ENCODE measurements at regions not wholly inside any gene's neighbourhood (a gene's known extent, or its start where the extent isn't known, plus 50 kb on each side); places are given as distances from the start of the nearest gene placed in this dataset.
"Not testable (repeated sequence)": the region's sequence is repeated elsewhere in the genome, so short reads cannot be mapped to it uniquely, and the experiment has no call there.

DNA sequence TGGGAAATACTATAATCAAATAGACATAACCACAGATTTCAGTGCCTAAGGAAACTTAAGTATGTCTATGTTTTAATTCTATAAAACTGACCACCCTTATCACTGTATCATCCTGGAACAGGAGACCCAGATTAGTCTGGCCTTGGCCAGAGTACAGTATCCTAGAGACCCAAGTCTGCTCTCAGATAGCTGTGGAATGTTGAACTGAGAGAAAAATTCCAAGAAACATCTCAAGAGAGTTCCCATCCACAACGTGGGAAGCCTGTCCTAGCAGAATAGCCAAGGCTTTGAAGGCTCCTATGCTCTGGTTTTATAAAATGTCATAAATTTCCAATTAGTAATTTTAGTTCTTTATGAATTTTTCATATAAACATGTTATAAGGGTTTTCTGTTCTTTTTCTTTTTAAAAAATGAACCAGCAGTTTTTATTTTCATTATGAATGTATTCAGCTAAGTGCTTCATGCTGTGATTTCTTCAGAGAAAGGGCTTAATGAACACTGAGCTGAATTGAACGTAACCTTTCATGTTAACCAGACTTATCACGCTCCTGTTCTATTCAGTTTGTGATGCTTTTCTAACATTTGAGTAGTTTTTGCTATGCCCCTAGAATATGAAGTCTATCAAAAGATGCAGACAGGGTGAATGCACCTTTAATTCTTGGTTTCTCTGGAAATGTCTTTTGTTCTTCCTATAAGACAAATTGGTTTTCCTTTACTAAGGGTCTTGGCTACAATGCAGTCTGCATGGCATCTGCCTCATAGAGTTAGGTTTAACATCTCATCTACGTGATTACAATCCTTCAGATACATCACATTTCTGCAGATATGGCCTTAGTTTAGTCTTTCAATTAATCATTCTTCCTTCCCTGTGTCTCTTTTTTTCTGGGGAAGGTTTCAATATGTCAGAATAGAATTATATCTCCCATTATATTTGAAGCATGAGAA, 230.8 kb downstream of the CYLC2 start:
- no peak for DNase-seq (ENCODE audit: low spot score)
- in situ Hi-C loops (cut with HindIII; ENCODE audit: low sequenced_read_pairs) = no loop called here

DNA sequence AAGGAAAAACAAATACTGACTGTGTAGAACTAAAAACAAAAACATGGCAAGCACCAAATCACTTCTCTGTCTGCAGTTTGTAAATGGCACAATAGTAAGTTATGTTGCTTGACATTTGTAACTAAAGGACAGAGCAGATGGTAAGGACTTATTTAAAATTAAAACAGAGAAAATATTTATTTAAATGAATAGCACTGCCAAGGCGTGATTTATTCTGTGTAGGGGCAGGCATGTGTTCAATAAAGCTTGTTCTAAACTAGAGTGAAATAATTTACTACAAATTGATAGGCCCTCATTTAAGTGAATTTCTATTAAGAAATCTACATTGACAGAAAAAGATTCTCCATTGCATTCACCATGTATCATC, 231.5 kb downstream of the CYLC2 start:
- in situ Hi-C loops (cut with HindIII; ENCODE audit: low sequenced_read_pairs) = no loop called here

DNA sequence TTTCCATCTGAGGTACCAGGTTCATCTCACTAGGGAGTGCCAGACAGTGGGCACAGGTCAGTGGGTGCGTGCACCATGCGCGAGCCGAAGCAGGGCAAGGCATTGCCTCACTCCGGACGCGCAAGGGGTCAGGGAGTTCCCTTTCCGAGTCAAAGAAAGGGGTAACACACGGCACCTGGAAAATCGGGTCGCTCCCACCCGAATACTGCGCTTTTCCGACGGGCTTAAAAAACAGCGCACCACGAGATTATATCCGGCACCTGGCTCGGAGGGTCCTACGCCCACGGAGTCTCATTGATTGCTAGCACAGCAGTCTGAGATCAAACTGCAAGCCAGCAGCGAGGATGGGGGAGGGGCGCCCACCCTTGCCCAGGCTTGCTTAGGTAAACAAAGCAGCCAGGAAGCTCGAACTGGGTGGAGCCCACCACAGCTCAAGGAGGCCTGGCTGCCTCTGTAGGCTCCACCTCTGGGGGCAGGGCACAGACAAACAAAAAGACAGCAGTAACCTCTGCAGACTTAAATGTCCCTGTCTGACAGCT, 242.5 kb downstream of the CYLC2 start:
- DNase-seq (ENCODE audit: low spot score); in situ Hi-C loops (cut with HindIII; ENCODE audit: low sequenced_read_pairs): not testable (repeated sequence)

More for the DNA sequence above, 231.5 kb downstream of the CYLC2 start:
- no peak for DNase-seq (ENCODE audit: low spot score)

DNA sequence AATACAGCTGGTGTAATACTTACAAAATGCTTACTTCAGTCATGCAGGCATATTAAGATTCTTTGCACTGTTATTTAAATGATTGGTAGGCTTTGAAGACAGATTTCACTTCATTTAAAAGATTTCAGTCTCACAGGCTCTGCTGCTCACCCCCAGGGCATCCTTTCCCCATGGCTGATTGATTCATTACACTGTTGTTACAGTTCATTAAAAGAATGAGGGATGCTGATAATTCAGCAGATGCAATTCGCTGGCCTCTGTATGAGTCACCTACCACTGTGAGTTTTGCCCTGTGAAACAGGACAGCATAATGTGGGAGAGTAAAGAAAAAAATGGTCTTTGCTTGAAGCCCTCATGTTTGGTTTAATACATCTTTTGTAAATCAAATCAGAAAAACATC, 246.9 kb downstream of the CYLC2 start:
- no peak for DNase-seq (ENCODE audit: low spot score)
- in situ Hi-C loops (cut with HindIII; ENCODE audit: low sequenced_read_pairs) = no loop called here

DNA sequence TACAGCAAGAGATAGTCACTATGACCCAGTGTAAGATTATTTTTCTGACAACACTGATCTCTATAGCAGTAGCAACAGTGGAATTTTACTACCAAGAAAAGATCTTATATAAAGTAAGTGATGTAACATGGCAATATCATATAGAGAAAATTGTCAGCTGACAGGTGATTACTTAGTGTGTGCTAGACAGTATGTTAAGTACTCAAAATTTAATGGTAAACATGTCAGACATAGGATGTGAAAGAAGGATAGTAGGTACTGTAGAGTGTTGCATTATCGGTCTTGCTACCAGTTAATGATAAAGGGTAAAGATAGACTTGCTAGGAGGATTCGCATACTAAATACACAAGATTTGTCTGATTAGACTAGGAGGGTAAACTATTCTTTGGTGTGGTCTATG, 247.4 kb downstream of the CYLC2 start:
- in situ Hi-C loops (cut with HindIII; ENCODE audit: low sequenced_read_pairs) = no loop called here
- no peak for DNase-seq (ENCODE audit: low spot score)

DNA sequence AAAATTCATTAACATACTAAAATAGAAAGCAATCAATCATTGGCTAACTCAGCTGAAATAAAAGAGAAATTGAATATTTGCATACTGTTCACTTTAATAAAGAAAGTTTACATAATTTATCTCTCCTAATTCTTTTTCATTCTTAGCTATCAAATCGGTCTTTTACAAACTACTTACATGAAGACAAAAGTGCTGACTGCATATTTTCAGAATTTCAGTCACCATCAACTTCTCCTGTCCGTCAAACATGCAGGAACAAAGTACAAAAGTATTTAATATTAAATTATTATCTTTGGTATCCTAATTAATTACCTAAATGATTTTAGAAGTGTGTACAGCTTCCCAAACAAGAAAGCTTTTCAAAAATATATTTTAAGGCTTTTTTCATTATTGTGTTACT, 248.4 kb downstream of the CYLC2 start:
- DNase-seq (ENCODE audit: low spot score) = no peak
- in situ Hi-C loops (cut with HindIII; ENCODE audit: low sequenced_read_pairs) = no loop called here

DNA sequence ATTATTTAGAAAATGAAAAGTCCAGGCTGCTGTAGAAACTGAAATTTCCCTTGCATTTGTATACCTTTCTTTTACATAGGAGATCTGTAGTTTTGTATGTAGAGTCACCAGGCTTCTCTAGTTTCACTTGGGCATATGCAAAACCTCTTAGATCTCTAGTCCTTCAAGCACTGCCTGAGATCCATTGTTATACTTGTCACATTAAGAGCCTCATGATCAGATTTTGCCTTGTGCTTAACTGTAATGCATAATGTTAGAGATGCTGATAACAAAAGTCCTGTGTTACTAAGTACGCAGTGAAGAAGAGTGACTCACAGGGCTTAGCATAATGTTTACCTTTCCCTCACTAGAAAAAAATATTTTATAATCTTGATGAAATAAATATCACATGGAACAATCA, 250.2 kb downstream of the CYLC2 start:
- in situ Hi-C loops (cut with HindIII; ENCODE audit: low sequenced_read_pairs) = no loop called here
- DNase-seq (ENCODE audit: low spot score) = no peak

DNA sequence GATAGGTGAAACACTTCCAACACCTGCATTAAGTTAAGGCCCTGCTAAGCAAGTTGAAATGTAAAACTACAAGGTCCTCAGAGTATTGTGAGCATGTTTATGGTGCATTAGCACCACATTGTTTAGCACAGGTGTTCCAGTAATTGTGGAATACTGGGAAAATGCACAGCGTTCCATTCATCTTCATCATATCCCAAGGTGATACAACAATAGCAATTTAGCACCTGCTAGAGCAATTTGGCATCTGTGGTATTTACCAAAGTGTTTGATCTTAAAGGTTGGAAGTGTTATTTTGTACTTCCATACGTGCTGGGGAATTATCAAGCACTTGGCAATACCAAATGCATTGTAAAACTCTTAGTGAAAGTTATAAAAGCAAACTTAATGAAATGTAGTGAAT, 266.8 kb downstream of the CYLC2 start:
- in situ Hi-C loops (cut with HindIII; ENCODE audit: low sequenced_read_pairs) = no loop called here
- DNase-seq (ENCODE audit: low spot score) = no peak

DNA sequence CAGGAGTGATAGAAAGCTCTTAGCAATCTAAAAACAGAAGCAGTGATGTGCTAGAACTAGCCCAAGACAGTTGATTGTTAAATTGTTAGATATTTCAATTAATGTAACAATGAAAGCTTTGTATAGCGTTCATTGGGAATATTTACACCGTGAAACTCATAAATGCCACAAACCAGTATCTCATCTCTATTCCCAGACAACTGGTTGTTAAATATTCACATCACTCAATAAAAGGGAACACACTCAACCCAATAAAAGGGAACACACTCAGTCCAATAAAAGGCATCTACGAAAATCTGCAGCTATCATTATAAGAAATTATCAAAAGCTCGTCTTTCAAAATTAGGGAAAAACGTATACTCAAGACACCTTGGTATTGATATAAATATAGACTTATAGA, 270.9 kb downstream of the CYLC2 start:
- DNase-seq (ENCODE audit: low spot score) = no peak
- in situ Hi-C loops (cut with HindIII; ENCODE audit: low sequenced_read_pairs) = no loop called here

DNA sequence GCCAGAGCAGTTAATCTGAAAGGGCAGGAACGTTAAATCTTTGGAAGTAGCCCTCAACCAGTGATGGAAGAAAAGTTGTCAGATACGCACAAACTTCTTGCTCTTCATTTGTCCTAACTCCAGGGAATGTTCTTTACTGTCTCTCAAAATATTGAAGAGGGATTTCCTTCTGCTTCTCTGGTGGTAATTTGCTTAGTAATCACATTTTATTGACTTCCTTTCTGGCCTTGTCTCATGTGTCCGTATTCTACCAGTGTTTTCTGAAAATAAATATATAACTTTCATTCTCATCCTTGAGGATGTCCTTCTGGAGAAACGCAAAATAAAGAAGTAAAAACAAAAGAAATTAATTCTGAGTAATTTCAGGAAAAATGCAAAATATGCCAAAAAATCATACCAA, 282.1 kb downstream of the CYLC2 start:
- in situ Hi-C loops (cut with HindIII; ENCODE audit: low sequenced_read_pairs) = no loop called here
- DNase-seq (ENCODE audit: low spot score) = no peak

DNA sequence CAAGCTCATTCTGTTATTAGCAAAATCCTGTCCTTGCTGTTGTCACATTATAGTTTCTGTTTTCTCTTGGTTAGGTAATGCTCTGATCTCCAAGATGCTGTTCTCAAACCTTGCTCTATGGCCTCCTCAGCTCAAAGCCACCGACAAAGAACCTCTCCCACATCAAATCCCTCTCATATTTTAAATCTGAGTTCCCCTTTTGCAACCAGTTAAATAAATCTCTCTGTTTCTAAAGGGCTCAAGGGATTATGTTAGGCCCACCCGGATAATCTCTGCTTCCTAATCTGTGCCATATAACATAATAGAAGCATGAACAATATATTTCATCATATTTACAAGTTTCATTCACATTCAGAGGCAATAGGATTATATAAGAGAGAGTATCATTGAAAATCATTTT, 286.0 kb downstream of the CYLC2 start:
- in situ Hi-C loops (cut with HindIII; ENCODE audit: low sequenced_read_pairs) = no loop called here
- DNase-seq (ENCODE audit: low spot score) = no peak

DNA sequence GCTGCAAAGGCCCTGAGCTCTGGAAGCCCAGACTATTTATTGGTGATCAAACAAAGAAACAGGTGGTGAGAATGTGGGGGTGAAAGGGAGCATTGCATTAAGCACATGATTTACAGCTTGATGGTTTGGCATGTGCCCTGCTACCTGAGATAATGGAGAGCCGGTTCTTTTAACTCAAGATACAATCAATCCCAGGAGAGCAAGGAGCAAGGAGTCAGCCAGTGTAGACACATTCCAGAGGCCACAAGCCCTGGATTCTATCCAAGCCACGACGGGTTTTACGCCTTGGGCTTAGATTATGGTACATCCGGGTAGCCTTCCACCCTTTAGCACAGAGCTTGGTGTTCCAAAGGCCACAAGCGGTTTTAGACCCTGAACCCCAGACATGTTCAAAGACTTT, 292.2 kb downstream of the CYLC2 start:
- in situ Hi-C loops (cut with HindIII; ENCODE audit: low sequenced_read_pairs) = no loop called here
- DNase-seq (ENCODE audit: low spot score) = no peak

DNA sequence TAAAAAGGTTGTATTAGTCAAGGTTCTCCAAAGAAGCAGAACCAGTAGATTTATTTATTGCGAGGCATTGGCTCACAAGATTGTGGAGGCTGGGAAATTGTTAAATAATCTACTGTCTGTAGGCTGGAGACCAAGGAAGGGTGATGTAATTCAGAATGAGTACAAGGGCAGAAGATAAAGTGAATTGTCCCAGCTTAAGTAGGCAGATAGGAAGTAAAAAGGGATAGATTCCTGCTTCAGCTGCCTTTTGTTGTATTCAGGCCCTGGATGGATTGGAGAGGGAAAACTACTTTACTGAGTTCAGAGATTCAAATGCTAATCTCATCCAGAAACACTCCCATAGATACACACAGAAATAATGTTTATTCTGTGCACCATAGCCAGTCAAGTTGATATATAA, 301.1 kb downstream of the CYLC2 start:
- in situ Hi-C loops (cut with HindIII; ENCODE audit: low sequenced_read_pairs) = no loop called here
- DNase-seq (ENCODE audit: low spot score) = no peak

DNA sequence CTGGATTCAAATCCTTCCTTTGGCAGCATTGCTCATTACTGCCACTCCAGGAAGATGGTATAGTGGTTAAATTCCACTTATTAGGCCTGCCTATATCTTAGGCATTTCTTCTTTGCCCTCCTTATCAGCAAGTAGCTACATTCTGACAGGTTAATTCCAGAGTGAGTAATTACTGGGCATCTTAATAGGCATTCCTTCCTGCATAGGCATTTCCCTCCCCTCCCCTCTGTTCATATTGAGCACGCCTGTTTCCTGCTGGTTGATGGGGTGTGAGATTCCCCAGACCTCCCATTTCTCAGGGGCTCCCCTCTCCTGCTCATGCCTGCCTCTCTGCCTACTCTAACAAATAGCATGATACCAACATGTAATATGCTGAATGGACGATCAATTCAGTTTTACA, 305.9 kb downstream of the CYLC2 start:
- DNase-seq (ENCODE audit: low spot score) = no peak
- in situ Hi-C loops (cut with HindIII; ENCODE audit: low sequenced_read_pairs) = no loop called here

DNA sequence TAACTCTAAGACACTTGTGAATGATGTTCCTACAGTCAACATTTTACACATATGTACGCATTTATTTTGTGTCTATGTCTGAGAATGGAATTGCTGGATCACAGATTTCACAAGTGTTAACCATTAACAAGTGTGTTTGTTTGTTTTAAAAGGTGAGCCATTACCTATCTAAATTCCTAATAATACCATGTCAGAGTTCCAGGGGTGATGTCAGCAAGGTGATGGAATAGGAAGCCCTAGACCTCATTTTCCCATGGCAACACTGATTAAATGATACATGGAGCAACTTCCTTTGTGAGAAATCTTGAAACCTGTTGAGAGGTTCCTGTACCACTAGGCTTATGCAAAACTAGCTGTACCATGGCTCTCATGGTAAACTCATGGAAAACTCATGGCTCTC, 309.7 kb downstream of the CYLC2 start:
- in situ Hi-C loops (cut with HindIII; ENCODE audit: low sequenced_read_pairs) = no loop called here
- no peak for DNase-seq (ENCODE audit: low spot score)

DNA sequence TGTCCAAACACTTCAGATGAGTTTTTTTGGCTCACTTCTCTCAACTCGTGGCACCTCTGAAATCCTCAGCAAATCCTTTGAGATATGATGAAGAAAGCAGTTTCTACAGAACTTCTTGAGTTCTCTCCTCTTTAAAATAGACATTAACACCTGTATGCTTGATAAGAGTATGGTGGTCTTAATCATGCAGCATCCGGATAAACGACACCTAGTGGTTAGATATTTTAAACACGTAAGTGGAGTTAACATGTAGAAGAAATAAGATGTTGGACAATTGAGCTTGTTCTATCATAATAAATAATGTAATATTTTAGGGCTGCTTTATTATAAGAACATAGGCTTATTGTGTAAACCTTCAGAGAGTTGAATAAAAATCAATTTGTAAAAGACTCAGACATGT, 324.8 kb downstream of the CYLC2 start:
- DNase-seq (ENCODE audit: low spot score) = no peak
- in situ Hi-C loops (cut with HindIII; ENCODE audit: low sequenced_read_pairs) = no loop called here

DNA sequence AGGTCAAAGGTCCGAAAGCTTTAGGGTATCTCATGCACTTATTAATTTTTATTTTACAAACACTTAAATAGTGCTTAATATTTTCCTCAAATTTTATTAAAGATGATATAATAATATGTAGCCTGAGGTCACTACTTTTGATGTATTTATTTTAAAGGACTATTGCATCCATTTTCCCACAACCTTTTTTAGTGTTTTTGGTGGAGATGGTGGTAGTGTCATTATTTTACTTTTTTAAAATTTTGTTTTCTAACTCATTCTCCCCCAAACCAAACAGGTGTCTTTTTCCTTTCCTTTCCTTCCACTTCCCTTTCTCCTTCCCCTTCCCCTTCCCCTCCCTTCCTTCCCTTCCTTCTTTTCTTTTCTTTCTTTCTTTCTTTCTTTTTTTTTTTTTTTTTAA, 328.6 kb downstream of the CYLC2 start:
- in situ Hi-C loops (cut with HindIII; ENCODE audit: low sequenced_read_pairs) = no loop called here
- DNase-seq (ENCODE audit: low spot score) = no peak

DNA sequence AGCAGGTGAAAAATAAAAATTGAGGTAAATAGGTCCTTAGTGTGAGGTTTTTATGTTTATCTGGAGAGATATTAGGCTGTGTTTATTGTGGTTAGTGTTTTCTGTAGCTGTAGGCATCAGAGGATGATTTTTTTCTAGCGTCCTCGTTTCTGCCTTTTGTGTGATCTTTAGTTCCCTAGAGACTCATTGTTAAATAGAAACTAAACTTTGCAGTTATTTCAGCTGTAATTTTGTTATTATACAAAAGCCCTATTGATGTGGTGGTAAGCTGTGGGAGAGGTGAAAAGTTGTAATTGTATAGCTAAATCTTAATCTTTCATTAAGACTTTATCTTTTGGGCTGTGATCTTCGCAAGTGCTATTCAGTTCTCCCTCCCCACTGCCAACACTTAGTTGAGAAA, 340.3 kb downstream of the CYLC2 start:
- DNase-seq (ENCODE audit: low spot score) = no peak

DNA sequence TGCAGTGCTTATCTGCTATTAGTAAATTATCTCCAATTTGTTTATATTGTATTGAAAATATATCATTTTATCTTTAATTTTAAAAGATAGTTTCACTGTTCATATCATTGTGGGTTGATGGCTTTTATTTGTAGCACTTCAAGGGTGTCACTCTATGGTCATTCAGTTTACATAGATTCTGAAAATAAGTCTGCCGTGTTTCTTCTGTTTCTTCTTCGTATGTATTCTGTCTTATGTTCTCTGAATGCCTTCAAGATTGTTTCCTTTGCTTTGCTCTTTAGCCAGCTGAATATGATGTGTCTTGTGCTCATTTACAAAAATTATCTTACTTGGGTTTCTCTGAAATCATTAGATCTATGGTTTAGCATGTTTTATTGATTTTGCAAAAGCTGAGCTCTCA, 359.9 kb downstream of the CYLC2 start:
- in situ Hi-C loops (cut with HindIII; ENCODE audit: low sequenced_read_pairs) = no loop called here
- no peak for DNase-seq (ENCODE audit: low spot score)

More for the DNA sequence above, 340.3 kb downstream of the CYLC2 start:
- in situ Hi-C loops (cut with HindIII; ENCODE audit: low sequenced_read_pairs) = no loop called here

DNA sequence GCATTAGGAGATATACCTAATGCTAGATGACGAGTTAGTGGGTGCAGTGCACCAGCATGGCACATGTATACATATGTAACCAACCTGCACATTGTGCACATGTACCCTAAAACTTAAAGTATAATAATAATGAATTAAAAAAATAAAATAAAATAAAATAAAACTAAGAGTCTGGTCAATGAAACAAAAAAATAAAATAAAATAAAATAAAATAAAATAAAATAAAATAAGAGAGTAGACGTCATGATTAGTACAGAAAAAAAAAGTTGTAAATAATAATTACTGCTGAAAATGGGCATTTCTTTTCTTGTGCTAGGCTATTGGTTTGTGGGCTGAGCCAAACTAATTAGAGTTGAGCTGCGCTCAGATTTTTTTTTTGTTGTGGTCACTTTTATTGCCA, 362.8 kb downstream of the CYLC2 start:
- in situ Hi-C loops (cut with HindIII; ENCODE audit: low sequenced_read_pairs); DNase-seq (ENCODE audit: low spot score): not testable (repeated sequence)

DNA sequence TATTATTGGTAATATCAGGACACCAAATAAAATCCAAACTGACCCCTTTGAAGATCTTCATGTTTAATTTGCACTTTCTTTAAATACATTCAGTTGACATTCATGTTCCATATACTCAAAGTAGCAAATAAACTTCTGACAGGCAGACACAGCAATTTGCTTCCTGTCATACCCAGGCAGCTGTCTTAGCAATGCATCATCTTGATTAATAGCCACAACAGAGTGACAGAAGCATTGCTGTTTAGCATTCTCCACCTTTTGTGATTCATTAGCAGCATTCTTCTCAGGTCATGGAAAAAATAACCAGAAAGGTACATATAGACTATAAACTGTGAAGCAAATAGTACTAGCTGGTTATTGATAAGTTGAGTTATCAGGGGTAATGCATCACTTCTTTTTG, 366.8 kb downstream of the CYLC2 start:
- DNase-seq (ENCODE audit: low spot score) = no peak
- in situ Hi-C loops (cut with HindIII; ENCODE audit: low sequenced_read_pairs) = no loop called here
